ENCODE measurements at regions not wholly inside any gene's neighbourhood (a gene's known extent, or its start where the extent isn't known, plus 50 kb on each side); places are given as distances from the start of the nearest gene placed in this dataset.

DNA sequence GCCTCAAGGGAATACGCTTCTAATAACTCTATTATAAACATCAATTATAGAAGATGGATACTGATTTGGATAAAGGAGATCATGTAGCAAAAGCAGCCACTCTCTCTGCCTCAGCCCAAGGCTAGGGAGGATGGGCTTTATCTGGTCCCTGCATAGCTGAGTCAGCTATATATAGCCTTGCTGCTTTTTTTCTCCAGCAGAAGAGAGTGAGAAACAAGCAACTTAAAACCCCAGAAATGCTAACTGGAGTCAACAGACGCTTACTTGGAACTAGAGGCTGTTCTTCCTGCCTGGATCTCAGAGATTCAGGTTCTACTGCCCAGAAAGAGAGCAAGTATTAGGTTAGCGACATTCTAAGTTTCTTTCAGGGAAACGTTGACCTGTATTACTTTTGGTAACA is 426.7 kb upstream of the KLHL29 start:
- DNase-seq = no peak

DNA sequence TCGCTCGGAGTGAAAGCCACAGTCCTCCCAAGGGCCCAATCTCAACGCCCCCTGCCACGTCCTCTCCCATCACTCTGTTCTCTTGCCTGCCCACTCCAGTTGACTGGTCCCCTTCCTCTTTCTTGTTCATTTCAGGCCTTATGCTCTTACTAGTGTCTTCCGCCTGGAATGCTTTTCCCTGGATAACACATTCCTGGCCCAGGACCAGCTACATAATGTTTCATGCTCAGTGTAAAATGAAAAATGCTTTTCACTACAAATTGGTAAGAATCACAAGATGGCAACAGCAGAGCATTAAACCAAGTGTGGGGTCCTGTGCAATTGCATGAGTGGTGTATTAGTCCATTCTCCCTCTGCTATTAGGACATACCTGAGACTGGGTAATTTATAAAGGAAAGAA is 417.2 kb upstream of the KLHL29 start:
- no peak for DNase-seq

- no peak for DNase-seq
Observed at GRCh38 chr2:22970284-22970975, 414.5 kb upstream of the KLHL29 start.

DNA sequence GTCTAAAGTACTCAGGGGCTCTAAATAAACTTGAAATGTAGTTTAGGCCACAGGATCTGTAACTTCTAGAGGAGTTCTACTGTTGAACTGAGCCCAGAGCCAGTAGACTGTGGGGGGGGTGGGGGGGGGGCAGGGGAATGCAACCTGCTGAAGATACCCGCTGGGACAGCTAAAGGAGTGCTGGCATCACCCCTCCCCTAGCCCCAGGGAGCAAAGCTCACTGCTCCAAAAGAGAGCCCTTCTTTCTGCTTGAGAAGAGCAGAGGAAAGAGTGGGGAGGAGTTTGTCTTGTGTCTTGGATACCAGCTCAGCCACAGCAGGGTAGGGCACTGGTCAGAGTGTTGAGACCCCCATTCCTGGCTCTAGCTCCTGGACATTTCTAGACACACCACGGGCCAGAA is 414.0 kb upstream of the KLHL29 start:
- no peak for DNase-seq

GRCh38 chr2:22981785-22982184 is 403.2 kb upstream of the KLHL29 start:
- no peak for DNase-seq

DNA sequence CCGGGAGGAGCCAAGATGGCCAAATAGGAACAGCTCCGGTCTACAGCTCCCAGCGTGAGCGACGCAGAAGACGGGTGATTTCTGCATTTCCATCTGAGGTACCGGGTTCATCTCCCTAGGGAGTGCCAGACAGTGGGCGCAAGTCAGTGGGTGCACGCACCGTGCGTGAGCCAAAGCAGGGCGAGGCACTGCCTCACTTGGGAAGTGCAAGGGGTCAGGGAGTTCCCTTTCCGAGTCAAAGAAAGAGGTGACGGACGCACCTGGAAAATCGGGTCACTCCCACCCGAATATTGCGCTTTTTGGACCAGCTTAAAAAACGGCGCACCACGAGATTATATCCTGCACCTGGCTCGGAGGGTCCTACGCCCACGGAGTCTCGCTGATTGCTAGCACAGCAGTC is 400.8 kb upstream of the KLHL29 start:
- DNase-seq = peak; percentile 30

GRCh38 chr2:22990246-22990645 is 394.7 kb upstream of the KLHL29 start:
- DNase-seq = no peak

DNA sequence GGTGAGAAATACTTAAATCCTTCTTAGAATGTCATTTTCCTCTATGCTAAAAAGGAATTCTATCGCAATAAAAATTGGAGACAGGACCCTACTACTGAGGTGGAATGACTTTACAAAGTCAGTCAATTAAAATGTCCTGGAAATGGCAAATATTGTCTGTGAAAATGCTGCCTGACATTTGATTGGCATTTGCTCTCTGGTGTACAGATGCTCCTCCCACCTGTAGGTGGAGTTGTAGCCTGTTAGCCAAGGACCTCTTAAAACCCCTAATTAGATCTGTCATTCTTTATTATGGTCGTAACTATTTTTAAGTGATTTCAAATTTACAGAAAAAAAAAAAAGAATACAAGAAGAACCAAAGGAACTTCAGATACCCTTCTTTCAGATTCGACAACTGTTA is 393.1 kb upstream of the KLHL29 start:
- DNase-seq = no peak

DNA sequence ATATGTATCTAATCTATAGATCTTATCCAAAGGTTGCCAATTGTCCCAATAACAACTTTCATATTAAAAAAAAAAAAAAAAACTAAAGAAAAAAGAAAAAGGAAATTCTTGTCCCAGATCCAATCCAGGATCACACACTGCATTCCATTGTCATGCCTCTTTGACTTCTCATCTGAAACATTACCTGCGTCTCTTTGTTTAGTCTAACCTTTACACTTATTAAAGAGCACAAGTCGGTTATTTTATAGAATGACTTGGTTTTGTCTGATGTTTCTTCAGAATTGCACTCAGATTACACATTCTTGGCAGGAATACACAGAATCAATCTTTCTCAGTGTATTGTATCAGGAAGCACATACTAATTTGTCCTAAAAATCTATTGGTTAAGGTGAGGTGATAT is 392.5 kb upstream of the KLHL29 start:
- DNase-seq = no peak

- DNase-seq = no peak
Observed at GRCh38 chr2:22993250-22993649, 391.7 kb upstream of the KLHL29 start.

DNA sequence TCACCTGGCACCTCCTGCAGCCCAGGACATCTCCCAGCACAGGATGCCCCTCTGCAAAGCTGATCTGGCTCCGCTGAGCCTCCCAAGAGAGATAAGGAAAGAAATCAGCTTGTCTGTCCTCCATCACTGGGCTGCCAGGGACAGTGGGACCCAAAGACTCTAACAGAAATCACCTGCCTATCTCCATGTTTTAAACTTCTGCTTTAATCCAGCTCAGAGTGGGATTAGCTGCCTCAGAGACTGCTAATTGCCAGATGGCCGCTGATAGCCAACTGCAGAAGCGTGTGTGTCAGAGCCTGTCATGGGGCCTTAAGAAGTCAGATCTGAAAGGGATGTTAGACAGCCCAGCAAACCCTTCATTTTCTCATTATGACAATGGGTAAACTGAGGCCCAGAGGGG is 389.4 kb upstream of the KLHL29 start:
- DNase-seq = no peak

GRCh38 chr2:22996911-22997310 is 388.1 kb upstream of the KLHL29 start:
- DNase-seq = no peak

DNA sequence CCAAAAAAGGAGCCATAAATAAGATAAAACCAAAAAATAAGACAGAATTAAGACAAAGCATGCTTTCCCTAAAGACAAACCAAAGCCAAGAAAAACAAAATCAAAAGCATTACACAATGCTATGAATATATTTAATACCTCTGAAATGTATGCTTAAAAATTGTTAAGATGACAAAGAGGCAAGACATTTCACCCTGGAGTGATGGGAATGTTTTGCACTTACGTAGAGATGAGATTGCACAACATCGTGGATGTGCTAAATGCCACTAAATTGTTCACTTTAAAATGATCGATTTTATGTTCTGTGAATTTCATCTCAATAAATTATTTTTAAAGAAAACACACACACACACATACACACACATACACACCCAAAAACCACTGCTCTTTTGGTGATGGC is 386.6 kb upstream of the KLHL29 start:
- DNase-seq = no peak

GRCh38 chr2:22999951-23000350 is 385.0 kb upstream of the KLHL29 start:
- DNase-seq = no peak

DNA sequence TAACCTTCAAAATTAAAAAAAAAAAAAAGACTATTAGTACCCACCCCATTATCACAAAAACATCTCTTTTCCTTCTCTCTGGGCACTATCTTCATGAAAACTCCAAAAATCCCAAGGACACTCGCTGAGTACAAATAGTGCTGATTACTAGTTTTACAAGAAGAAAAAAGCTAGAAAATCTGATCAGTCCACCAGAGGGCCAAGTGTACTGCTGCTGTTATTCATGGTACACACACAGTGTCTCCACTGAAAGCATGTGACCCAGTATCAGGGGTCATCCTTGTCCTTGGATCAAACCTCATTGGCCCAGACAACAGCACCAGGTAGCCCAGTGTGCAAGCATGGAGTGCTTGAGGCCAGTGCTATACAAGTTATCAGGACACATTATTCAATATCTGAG is 382.7 kb upstream of the KLHL29 start:
- DNase-seq = peak; percentile 18

GRCh38 chr2:23005469-23005868 is 379.5 kb upstream of the KLHL29 start:
- DNase-seq = no peak

GRCh38 chr2:23007631-23008235 is 377.2 kb upstream of the KLHL29 start:
- DNase-seq = no peak

DNA sequence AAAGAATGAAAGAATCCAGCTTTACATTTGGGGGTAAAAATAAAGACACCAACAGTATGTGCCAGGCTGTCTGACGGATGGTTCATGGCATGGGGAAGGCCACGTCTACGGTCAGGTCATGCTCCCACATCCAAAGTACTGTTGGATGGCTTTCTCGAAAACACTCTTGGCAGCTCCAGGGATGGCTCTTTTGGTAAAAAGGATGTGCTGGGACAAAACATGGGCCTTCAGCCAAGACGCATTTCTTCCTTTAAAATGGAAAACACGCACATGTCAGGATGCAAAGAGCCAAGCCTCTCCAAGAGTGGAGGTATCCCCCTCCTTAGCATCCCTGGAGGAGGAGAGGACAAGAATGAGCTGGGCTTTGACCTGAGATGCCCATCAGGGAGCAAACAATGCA is 376.5 kb upstream of the KLHL29 start:
- no peak for DNase-seq

- no peak for DNase-seq
Observed at GRCh38 chr2:23008951-23009350, 376.0 kb upstream of the KLHL29 start.

DNA sequence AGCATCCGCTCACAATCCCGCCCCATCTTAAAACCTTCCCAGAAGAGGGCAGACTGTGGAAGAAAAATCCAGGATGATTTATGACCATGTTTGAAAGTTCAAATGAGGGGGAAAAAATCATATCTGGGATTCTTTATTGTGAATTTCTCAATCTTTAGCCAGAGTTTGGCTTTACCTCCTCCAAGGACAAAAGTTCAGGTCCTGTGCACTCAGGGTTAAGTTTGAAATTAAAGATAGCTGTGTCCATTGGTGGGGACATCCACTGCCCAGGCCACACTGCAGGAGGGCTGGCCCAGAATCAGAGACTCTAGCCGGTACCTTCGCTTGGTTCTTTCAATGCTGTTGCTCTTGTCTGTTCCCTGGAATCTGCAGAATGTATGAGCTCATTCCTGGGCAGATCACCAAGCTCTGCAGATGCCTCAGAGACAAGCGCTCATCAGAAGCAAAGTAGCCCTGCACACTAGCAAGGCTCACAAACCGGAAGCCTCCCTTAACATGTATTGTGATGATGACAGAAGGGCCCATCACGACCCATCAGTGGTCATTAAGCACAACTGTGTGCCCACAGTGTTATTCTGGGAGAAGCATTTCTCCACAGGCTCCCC is 375.3 kb upstream of the KLHL29 start:
- no peak for DNase-seq

GRCh38 chr2:23012499-23012898 is 372.5 kb upstream of the KLHL29 start:
- DNase-seq = no peak

GRCh38 chr2:23015651-23016200 is 369.3 kb upstream of the KLHL29 start:
- DNase-seq = no peak

- DNase-seq = no peak
Observed at GRCh38 chr2:23019476-23019875, 365.5 kb upstream of the KLHL29 start.

DNA sequence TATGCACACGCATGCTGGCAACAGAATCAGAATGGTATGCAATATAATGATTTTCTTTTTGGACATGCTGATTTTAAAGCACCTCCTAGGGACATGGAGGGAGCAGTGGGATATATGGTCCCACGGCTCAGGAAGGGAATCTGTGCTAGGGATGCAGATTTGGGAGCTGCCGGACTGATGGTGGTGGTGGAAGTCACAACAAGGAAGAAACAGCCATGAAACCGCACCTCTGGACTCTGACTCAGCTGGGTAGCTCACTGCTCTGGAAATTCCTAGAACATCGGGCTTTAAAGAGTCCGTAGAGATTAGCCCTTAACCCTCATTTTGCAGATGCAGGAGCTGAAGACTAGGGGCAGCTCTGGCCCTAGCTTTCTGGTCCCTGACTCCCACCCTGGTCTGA is 364.3 kb upstream of the KLHL29 start:
- DNase-seq = no peak

All from DMS53 (cell line).